Putamen (tissue), 1 donor: ENCODE measurements at regions not wholly inside any gene's neighbourhood (a gene's known extent, or its start where the extent isn't known, plus 50 kb on each side); places are given as distances from the start of the nearest gene placed in this dataset.

Source experiments
- DNase-seq: peaks from one replicate; pipeline ENCODE4 v3.0.0-alpha.2; 2016; ENCODE audit warnings: low spot score

- no peak for DNase-seq
These were observed 233.1 kb downstream of the BCAS1 start for GRCh38 chr20:53837126-53837826.

GRCh38 chr20:53834749-53835148 is 235.6 kb downstream of the BCAS1 start:
- DNase-seq: no peak

GRCh38 chr20:53834062-53834442 is 236.3 kb downstream of the BCAS1 start:
- no peak for DNase-seq

GRCh38 chr20:53833333-53834061 is 236.9 kb downstream of the BCAS1 start:
- DNase-seq: no peak

- DNase-seq: no peak
These were observed 237.9 kb downstream of the BCAS1 start for GRCh38 chr20:53832499-53832898.

- no peak for DNase-seq
These were observed 238.2 kb upstream of the ZNF217 start for GRCh38 chr20:53831812-53832211.

- DNase-seq: no peak
These were observed 237.6 kb upstream of the ZNF217 start for GRCh38 chr20:53831228-53831627.

- DNase-seq: no peak
These were observed 236.3 kb upstream of the ZNF217 start for GRCh38 chr20:53829724-53830521.

- DNase-seq: no peak
These were observed 235.7 kb upstream of the ZNF217 start for GRCh38 chr20:53829255-53829723.

GRCh38 chr20:53828682-53829254 is 235.1 kb upstream of the ZNF217 start:
- no peak for DNase-seq

- DNase-seq: no peak
These were observed 234.5 kb upstream of the ZNF217 start for GRCh38 chr20:53828088-53828681.

- no peak for DNase-seq
These were observed 233.9 kb upstream of the ZNF217 start for GRCh38 chr20:53827292-53828087.

- no peak for DNase-seq
These were observed 233.1 kb upstream of the ZNF217 start for GRCh38 chr20:53826597-53827291.

GRCh38 chr20:53826090-53826489 is 232.5 kb upstream of the ZNF217 start:
- DNase-seq: no peak

- DNase-seq: no peak
These were observed 231.6 kb upstream of the ZNF217 start for GRCh38 chr20:53825282-53825681.

- DNase-seq: no peak
These were observed 231.1 kb upstream of the ZNF217 start for GRCh38 chr20:53824779-53825178.

- DNase-seq: no peak
These were observed 229.6 kb upstream of the ZNF217 start for GRCh38 chr20:53823121-53823764.

GRCh38 chr20:53822534-53822933 is 228.9 kb upstream of the ZNF217 start:
- no peak for DNase-seq

- no peak for DNase-seq
These were observed 226.4 kb upstream of the ZNF217 start for GRCh38 chr20:53819973-53820451.
